ENCODE measurements at regions not wholly inside any gene's neighbourhood (a gene's known extent, or its start where the extent isn't known, plus 50 kb on each side); places are given as distances from the start of the nearest gene placed in this dataset.

DNA sequence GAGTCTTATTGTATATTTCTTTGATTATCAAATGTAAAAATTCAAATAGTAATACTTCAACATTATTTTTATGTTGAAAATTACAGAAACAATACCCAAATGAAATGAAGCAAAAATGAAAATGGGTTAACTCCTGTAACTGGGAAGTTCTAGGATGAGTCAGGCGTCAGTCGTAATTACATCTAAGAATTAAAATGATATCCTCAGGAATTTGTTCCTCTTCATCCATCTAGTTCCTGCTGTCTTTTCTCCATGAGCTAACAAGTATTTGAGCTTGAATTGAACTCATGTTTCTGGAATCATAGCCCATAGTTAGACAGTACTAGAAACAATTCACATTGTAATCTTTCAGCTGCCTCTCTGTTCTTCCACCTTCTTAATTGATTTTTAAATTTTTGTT is 568.3 kb upstream of the TLE4 start:
- DNase-seq (no peak), ATAC-seq (no peak)

GRCh38 chr9:79004032-79004431 is 567.7 kb upstream of the TLE4 start:
- intact Hi-C loops (cut with DNase I, micrococcal nuclease), result no loop called here
- no peak for ATAC-seq
- no peak for DNase-seq

More for the DNA sequence above, 568.3 kb upstream of the TLE4 start:
- intact Hi-C loops (cut with DNase I, micrococcal nuclease), result no loop called here

DNA sequence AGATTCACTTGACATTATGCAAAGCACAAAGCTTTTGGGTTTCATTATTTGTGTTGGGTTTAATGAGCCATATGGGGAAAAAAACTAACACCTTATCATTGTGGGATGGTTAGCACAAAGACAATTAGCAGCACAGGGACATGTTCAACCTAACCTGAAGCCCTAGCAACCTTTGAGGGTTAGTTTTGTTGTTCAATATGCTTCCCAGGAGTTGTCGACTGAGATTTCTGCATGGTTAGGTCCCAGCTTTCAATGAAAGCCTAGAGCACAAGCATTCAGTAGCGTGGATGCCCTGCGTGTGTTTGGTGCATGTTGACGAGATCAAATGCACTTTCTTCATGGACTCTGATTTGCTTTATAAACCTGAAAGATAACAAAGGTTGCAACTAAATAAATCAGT is 565.2 kb upstream of the TLE4 start:
- intact Hi-C loops (cut with DNase I, micrococcal nuclease), result no loop called here
- ATAC-seq, result no peak
- DNase-seq, result no peak

- ATAC-seq (no peak), DNase-seq (no peak)
- intact Hi-C loops (cut with DNase I, micrococcal nuclease), result no loop called here
These were observed 563.9 kb upstream of the TLE4 start for GRCh38 chr9:79007701-79008483.

DNA sequence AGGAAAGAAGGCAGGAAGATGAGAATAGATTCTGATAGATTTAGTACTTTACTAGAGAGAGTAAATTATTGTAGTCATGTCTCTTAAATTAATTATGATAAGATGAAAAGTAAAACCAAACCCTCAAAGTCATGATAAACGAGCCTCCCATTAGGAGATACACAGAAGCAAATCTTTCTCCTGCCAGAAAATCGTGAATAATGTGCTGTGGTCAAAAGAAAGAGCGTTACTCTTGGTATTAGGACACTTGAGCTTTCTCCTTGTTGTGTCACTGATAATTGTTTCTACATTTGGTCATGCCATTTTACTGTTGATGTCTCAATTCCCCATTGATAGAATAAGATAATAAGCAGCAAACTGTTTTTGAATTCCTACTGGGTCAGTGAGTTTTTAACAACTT is 562.8 kb upstream of the TLE4 start:
- intact Hi-C loops (cut with DNase I, micrococcal nuclease), result no loop called here
- DNase-seq (no peak), ATAC-seq (no peak)

DNA sequence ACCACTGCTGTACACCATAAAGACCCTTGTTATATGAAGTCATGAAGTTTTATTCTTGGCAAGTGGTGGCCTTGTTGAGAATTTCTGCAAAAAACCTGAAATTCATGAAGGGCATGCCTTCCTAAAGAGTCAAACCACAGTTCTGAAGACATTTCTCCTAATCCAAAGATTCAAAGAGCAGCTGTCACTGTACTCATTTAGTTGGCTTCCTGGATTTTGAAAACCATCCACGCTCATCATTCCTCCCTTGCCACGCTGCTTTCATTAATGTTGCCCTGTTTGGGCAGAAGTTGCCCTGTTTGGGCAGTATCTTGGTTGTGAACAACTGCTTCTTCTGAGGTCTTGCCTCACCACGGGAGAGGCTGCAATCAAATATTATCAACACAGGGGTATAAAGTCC is 560.3 kb upstream of the TLE4 start:
- no peak for ATAC-seq
- no peak for DNase-seq
- intact Hi-C loops (cut with DNase I, micrococcal nuclease), result no loop called here

DNA sequence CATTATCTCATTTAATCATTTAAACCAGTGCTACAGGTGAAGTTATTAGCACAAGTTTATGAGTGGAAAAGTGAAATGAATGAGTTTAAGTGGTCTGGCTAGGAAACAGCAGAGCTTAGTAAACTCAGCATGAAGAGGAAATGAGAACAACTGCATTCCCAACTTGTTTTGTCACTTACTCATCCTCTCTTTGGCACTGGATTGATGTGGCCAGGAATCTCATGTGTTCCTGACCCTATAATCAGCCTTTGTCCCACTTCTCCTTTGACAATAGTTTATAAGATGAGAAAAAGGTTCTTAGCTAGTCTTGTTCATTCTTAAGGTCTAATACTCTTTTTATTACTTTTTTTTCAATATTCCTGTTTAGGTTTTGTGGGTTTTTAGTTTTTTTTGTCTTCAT is 559.2 kb upstream of the TLE4 start:
- intact Hi-C loops (cut with DNase I, micrococcal nuclease), result no loop called here
- DNase-seq (no peak), ATAC-seq (no peak)

DNA sequence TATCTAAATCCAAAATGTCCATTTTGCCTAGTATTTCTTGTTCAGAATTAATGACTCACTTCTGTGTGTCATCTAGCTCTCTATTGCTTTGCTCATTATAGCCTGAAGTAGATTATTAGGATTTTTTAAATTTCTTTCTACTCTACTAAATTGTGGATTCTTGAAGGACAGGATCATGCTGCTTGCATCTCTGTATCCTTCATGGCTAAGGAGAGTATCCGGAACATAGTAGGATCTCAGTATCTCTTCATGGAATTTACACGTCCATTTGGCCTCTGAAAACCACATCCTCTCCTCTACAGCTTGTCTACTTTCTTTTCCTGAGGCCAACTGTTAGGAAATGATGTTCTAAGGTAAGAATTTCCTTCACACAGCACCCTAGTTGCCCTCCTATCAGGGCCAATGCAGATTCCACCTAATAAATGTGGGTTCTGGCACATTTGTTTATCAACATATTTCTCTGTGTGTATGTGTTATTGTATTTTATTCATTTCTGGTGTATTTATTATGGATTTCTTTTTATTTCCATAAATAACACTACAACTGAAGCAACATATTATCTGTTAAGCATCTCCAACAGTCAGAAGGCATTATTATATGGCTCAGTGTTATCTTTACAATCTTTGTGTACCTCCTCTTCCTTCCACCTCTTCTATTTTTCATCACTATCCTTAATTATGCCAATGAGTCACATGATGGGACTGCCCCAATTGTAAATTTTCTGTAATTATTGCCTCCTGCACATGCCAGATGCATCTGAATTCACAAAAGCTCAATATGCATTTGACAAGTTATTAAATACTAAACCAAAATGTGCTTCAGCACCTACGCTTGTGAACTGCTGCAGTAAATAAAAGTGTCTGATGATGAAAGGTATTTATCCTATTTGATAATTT is 557.8 kb upstream of the TLE4 start:
- ATAC-seq, result no peak
- intact Hi-C loops (cut with DNase I, micrococcal nuclease), result no loop called here
- DNase-seq, result no peak

GRCh38 chr9:79014929-79015699 is 556.7 kb upstream of the TLE4 start:
- intact Hi-C loops (cut with DNase I, micrococcal nuclease), result no loop called here
- no peak for ATAC-seq

GRCh38 chr9:79015951-79016350 is 555.8 kb upstream of the TLE4 start:
- DNase-seq, result no peak
- no peak for ATAC-seq
- intact Hi-C loops (cut with DNase I, micrococcal nuclease), result no loop called here

More at GRCh38 chr9:79014929-79015699, 556.7 kb upstream of the TLE4 start:
- DNase-seq, result no peak

DNA sequence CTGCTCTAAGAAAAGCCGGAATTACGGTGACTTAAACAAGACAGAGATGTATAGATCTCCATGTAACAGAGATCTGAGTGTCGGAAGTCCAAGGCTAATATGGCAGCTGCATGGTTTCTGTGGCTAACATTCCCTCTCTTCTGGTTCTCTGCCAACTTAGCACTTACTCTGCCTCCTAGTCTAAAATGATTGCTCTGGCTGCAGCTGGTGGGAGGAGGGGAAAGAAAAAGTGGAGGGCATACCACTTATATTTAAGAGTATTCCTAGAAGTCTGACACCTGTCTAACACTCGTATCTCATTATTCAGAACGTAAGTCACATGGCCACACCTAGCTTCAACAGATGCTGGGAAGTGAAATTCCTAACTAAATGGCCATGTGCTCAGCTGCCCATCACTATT is 551.5 kb upstream of the TLE4 start:
- DNase-seq (no peak), ATAC-seq (no peak)
- intact Hi-C loops (cut with DNase I, micrococcal nuclease), result no loop called here

- DNase-seq, result no peak
- intact Hi-C loops (cut with DNase I, micrococcal nuclease), result no loop called here
- ATAC-seq, result no peak
These were observed 550.7 kb upstream of the TLE4 start for GRCh38 chr9:79021084-79021483.

DNA sequence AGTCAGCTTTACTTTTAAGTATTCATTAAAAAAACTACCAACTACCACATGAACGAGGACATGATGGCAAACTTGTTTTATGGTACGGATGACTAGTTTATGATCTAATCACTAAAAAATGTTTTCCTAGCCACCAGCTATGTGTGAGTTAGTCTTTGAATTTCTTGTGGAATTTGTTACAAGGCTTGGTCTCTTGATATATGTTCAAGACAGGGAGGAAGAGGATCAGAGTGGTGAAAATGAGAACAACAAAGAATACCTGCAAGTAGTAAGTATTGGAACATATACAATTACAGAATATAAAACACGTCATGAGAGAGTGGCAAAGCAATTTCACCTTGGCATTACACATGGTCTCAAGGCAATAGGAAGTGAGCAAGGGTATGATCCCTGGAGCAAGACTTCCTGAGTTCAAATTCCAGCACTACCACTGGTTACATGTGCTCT is 548.6 kb upstream of the TLE4 start:
- intact Hi-C loops (cut with DNase I, micrococcal nuclease), result no loop called here
- DNase-seq, result no peak
- ATAC-seq, result no peak

DNA sequence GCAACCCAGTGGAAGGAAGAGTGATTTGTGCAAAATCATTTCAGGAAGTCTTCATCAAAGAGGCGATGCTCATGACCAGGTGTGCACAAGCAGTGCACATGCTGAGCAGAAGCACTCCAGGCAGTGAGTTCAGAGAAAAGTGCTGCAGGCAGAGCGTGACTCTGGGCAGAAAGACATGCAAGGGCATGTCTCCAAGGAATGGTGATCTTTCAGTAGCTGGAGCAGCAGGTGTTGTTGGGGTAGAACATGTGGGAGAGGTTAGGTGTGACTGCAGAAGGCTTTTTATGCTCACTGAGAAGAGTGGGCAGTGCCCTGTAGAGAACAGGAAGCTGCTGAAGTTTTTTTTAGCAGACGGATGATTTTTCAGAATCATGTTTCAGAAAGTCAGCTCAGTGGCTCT is 545.4 kb upstream of the TLE4 start:
- ATAC-seq (no peak), DNase-seq (no peak)
- intact Hi-C loops (cut with DNase I, micrococcal nuclease), result no loop called here

- intact Hi-C loops (cut with DNase I, micrococcal nuclease), result no loop called here
- DNase-seq, result no peak
- no peak for ATAC-seq
These were observed 543.7 kb upstream of the TLE4 start for GRCh38 chr9:79028101-79028500.

DNA sequence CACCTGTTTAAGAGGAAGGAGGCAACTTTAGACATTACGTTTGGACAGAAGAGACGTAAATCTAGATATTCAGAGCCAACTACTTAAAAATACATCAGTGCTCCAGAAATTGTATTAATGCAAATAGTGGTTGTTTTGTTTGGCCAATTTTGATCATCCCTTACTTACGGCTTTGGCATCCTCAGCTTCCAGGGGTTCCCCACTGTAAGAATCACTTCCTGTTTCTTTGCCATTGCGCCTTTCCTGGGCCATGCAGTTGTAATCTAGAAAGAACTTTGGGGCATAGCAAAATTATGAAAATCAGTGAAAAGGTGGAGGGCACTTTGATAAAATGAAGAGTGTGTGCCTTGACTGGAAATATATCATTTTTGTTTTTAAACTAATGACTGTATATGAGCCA is 537.2 kb upstream of the TLE4 start:
- ATAC-seq, result no peak
- no peak for DNase-seq
- intact Hi-C loops (cut with DNase I, micrococcal nuclease), result no loop called here

GRCh38 chr9:79037338-79037737 is 534.4 kb upstream of the TLE4 start:
- no peak for DNase-seq
- ATAC-seq, result no peak
- intact Hi-C loops (cut with DNase I, micrococcal nuclease), result no loop called here

GRCh38 chr9:79040671-79041070 is 531.1 kb upstream of the TLE4 start:
- ATAC-seq, result no peak
- intact Hi-C loops (cut with DNase I, micrococcal nuclease), result no loop called here

GRCh38 chr9:79041266-79041665 is 530.5 kb upstream of the TLE4 start:
- intact Hi-C loops (cut with DNase I, micrococcal nuclease), result no loop called here
- ATAC-seq (no peak), DNase-seq (no peak)

More at GRCh38 chr9:79040671-79041070, 531.1 kb upstream of the TLE4 start:
- no peak for DNase-seq

All from left colon (tissue), 2 donors.